H9 (cell line): ENCODE measurements at regions not wholly inside any gene's neighbourhood (a gene's known extent, or its start where the extent isn't known, plus 50 kb on each side); places are given as distances from the start of the nearest gene placed in this dataset.

Experiments
- DNase-seq: peaks from one replicate; pipeline ENCODE4 v3.0.0-alpha.2; 2017
- H2AFZ ChIP-seq: one replicate; pipeline ENCODE4 v1.6.1; 2013; ENCODE audit warnings: mild to moderate bottlenecking, low read length, control low read depth, moderate library complexity
- H2AK5ac ChIP-seq: 2 replicates; pipeline ENCODE4 v1.6.1; 2013; ENCODE audit warnings: low read length, control low read depth, mixed read lengths; ENCODE audit not compliant: insufficient read length
- H2BK120ac ChIP-seq: one replicate; pipeline ENCODE4 v1.6.1; 2013; ENCODE audit warnings: low read depth, mild to moderate bottlenecking, low read length, control low read depth, inconsistent platforms; ENCODE audit not compliant: poor library complexity, severe bottlenecking
- H2BK12ac ChIP-seq: 2 replicates; pipeline ENCODE4 v1.6.1; 2013; ENCODE audit warnings: low read length, control low read depth, mixed read lengths, low read depth; ENCODE audit not compliant: insufficient read length
- H2BK15ac ChIP-seq: 2 replicates; pipeline ENCODE4 v1.6.1; 2013; ENCODE audit warnings: low read depth, low read length, control low read depth
- H2BK20ac ChIP-seq: one replicate; pipeline ENCODE4 v1.6.1; 2013; ENCODE audit warnings: low read depth, mild to moderate bottlenecking, low read length, control low read depth, inconsistent platforms; ENCODE audit not compliant: poor library complexity, severe bottlenecking
- H2BK5ac ChIP-seq: 2 replicates; pipeline ENCODE4 v1.6.1; 2013; ENCODE audit warnings: low read length, control low read depth, mixed read lengths; ENCODE audit not compliant: insufficient read length
- H3K14ac ChIP-seq: 2 replicates; pipeline ENCODE4 v1.6.1; 2013; ENCODE audit warnings: low read length, control low read depth; ENCODE audit not compliant: insufficient read depth
- H3K18ac ChIP-seq: 2 replicates; pipeline ENCODE4 v1.6.1; 2013; ENCODE audit warnings: low read depth, mild to moderate bottlenecking, mixed read lengths, low read length, control low read depth; ENCODE audit not compliant: insufficient read length
- H3K23ac ChIP-seq: 2 replicates; pipeline ENCODE4 v1.6.1; 2013; ENCODE audit warnings: low read length, control low read depth, mixed read lengths, low read depth; ENCODE audit not compliant: insufficient read length
- H3K23me2 ChIP-seq: 2 replicates; pipeline ENCODE4 v1.6.1; 2013; ENCODE audit warnings: low read depth, mild to moderate bottlenecking, mixed read lengths, low read length, control low read depth; ENCODE audit not compliant: insufficient read length, poor library complexity, severe bottlenecking
- H3K27ac ChIP-seq: 2 replicates; pipeline ENCODE4 v1.5.1; 2013; ENCODE audit warnings: low read length, control low read depth, mixed read lengths, low read depth; ENCODE audit not compliant: insufficient read length
- H3K27me3 ChIP-seq: 2 replicates; pipeline ENCODE4 v1.6.1; 2013; ENCODE audit warnings: low read length, control low read depth, inconsistent platforms; ENCODE audit not compliant: insufficient read depth
- H3K4ac ChIP-seq: 2 replicates; pipeline ENCODE4 v1.6.1; 2013; ENCODE audit warnings: low read depth, mild to moderate bottlenecking, control low read depth, inconsistent platforms, low read length, moderate library complexity
- H3K4me1 ChIP-seq: 2 replicates; pipeline ENCODE4 v1.6.1; 2013; ENCODE audit warnings: low read length, control low read depth, inconsistent platforms; ENCODE audit not compliant: insufficient read depth
- H3K4me2 ChIP-seq: 2 replicates; pipeline ENCODE4 v1.6.1; 2013; ENCODE audit warnings: low read length, control low read depth, mixed read lengths; ENCODE audit not compliant: insufficient read length, insufficient read depth
- H3K56ac ChIP-seq: 2 replicates; pipeline ENCODE4 v1.6.1; 2013; ENCODE audit warnings: low read depth, mild to moderate bottlenecking, mixed read lengths, low read length, control low read depth; ENCODE audit not compliant: insufficient read length
- H3K79me1 ChIP-seq: 2 replicates; pipeline ENCODE4 v1.6.1; 2013; ENCODE audit warnings: low read depth, mild to moderate bottlenecking, moderate library complexity, low read length, control low read depth, inconsistent platforms; ENCODE audit not compliant: insufficient read depth, poor library complexity, severe bottlenecking
- H3K79me2 ChIP-seq: 2 replicates; pipeline ENCODE4 v1.6.1; 2013; ENCODE audit warnings: low read length, control low read depth, inconsistent platforms; ENCODE audit not compliant: insufficient read depth
- H3K9ac ChIP-seq: 2 replicates; pipeline ENCODE4 v1.6.1; 2013; ENCODE audit warnings: low read length, control low read depth, mixed read lengths; ENCODE audit not compliant: insufficient read length; ENCODE audit errors: extremely low read depth
- H3K9me3 ChIP-seq: one replicate; pipeline ENCODE4 v1.6.1; 2013; ENCODE audit warnings: low read depth, low read length, inconsistent platforms; ENCODE audit not compliant: control insufficient read depth
- H3T11ph ChIP-seq: one replicate; pipeline ENCODE4 v1.6.1; 2013; ENCODE audit warnings: mild to moderate bottlenecking, low read length, control low read depth, inconsistent platforms
- H4K20me1 ChIP-seq: one replicate; pipeline ENCODE4 v1.6.1; 2013; ENCODE audit not compliant: control insufficient read depth, insufficient read length, insufficient read depth
- H4K5ac ChIP-seq: 2 replicates; pipeline ENCODE4 v1.6.1; 2013; ENCODE audit warnings: low read depth, mild to moderate bottlenecking, mixed read lengths, low read length, control low read depth; ENCODE audit not compliant: insufficient read length
- H4K8ac ChIP-seq: replicated peaks from 2 replicates; pipeline ENCODE4 v1.6.1; 2013; ENCODE audit warnings: low read length, control low read depth, mixed read lengths, low read depth; ENCODE audit not compliant: insufficient read length
- H4K91ac ChIP-seq: 2 replicates; pipeline ENCODE4 v1.6.1; 2013; ENCODE audit warnings: low read depth, mild to moderate bottlenecking, moderate library complexity, mixed read lengths, low read length, control low read depth; ENCODE audit not compliant: insufficient read length
- H3K27ac Mint-ChIP-seq, 3 experiments: 2 replicates in 2 of 3; 3 replicates in 1 of 3; pipeline ENCODE4 v1.8.0; 2020 to 2021; ENCODE audit warnings: mixed read lengths in 3 of 3, mild to moderate bottlenecking in 1 of 3, moderate library complexity in 1 of 3
- H3K27me3 Mint-ChIP-seq: 2 replicates; pipeline ENCODE4 v1.8.0; 2021; ENCODE audit warnings: low read depth, mild to moderate bottlenecking, moderate library complexity, mixed read lengths
- H3K36me3 Mint-ChIP-seq, 3 experiments: 2 replicates in 2 of 3; 3 replicates in 1 of 3; pipeline ENCODE4 v1.8.0; 2020 to 2021; ENCODE audit warnings: low read depth in 3 of 3, mixed read lengths in 3 of 3; ENCODE audit not compliant: insufficient read depth in 1 of 3
- H3K4me1 Mint-ChIP-seq, 2 experiments: 2 replicates each; pipeline ENCODE4 v1.8.0; 2020; ENCODE audit warnings: mixed read lengths in 2 of 2
- H3K4me3 Mint-ChIP-seq, 2 experiments: 2 replicates in 1 of 2; 3 replicates in 1 of 2; pipeline ENCODE4 v1.8.0; 2020 to 2021; ENCODE audit warnings: mild to moderate bottlenecking in 2 of 2, mixed read lengths in 2 of 2, moderate library complexity in 1 of 2
- H3K9me3 Mint-ChIP-seq, 2 experiments: 2 replicates in 1 of 2; 3 replicates in 1 of 2; pipeline ENCODE4 v1.8.0; 2020; ENCODE audit warnings: mild to moderate bottlenecking in 2 of 2, mixed read lengths in 2 of 2, moderate library complexity in 1 of 2
- CTCF ChIP-seq: fragments of 200-600 bp; sonication (generic); conservative IDR thresholded peaks from 3 replicates; pipeline ENCODE4 v1.8.0; 2021; ENCODE audit warnings: antibody characterized with exemption, mild to moderate bottlenecking
- WGBS: extraction: QIAGEN DNeasy Blood & Tissue Kit; methylation state at CpG from one replicate; pipeline ENCODE4 v1.1.7; 2013; ENCODE audit warnings: missing lambda C conversion rate, low lambda C conversion rate, mixed read lengths; ENCODE audit not compliant: insufficient read length; ENCODE audit errors: extremely low coverage; 5-methylcytosine and 5-hydroxymethylcytosine counted together

DNA sequence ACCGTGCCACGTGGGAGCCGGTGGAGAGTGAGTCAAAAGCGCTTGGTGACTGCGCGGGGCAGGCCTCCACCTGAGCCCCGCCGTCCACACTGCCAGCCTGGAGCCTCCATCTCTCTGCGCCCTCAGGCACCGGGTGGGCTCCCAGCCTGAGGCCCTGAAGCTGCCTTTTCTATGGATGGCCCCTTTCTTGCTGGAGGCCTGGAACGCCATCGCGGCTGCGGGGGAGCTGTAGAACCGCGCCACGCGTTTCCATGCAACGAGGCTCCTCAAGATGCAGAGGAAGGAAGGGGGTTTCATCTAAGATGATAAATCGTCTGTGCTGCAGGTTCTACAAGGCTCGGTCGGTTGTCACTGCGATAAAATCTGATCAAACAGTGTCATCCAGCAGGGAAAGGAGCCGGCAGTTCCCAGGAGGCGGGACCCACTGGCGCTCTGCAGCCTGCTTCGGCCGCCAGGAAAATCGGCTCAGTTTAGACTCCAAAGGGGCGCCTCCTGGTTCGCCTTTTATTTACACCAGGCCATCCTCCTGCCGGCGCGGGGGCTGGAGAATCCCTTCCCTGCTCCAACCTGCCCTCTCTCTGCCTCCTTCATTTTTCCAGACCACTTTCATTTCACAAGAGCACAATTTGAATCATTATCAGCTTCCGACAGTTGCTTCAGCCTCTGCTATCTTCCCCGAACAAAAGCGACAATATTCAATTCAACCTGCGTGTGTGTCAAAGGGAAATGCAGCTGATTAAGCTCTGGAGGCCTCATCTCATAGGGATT is 624.4 kb downstream of the BRD1 start:
- no peak overlapping the region for H3T11ph ChIP-seq
- H3K4me3 Mint-ChIP-seq, result no peak overlapping the region
- no peak overlapping the region for H3K23ac ChIP-seq
- H3K56ac ChIP-seq, result no peak overlapping the region
- peaks cover 3% of the 10 kb centered on the region for H4K20me1 ChIP-seq
- H4K5ac ChIP-seq, result no peak overlapping the region
- no peaks in the 10 kb centered on the region for H3K9me3 Mint-ChIP-seq
- H3K36me3 Mint-ChIP-seq, result no peaks in the 10 kb centered on the region
- no peaks in the 10 kb centered on the region for H3K4me1 ChIP-seq
- no CpG with 5 or more reads among the region's 38 CpGs for WGBS
- no peaks in the 10 kb centered on the region for H3K9me3 ChIP-seq
- no peak overlapping the region for H3K27ac Mint-ChIP-seq
- peaks cover 0 to 3% of the 10 kb centered on the region in 2 experiments; a peak in 3 of 4 replicates for H3K4me1 Mint-ChIP-seq
- no peaks in the 10 kb centered on the region for H3K27me3 ChIP-seq
- no peaks in the 10 kb centered on the region for H3K79me1 ChIP-seq
- no peak overlapping the region for H3K18ac ChIP-seq
- H2AK5ac ChIP-seq, result no peak overlapping the region
- peaks cover 22% of the 10 kb centered on the region for H3K27me3 Mint-ChIP-seq
- H2BK5ac ChIP-seq, result no peak overlapping the region
- no peak overlapping the region for H3K9ac ChIP-seq
- no peak overlapping the region for H3K27ac ChIP-seq
- H2BK12ac ChIP-seq, result no peak overlapping the region
- no peak overlapping the region for H2BK15ac ChIP-seq
- H3K4ac ChIP-seq, result no peak overlapping the region
- H3K23me2 ChIP-seq, result no peaks in the 10 kb centered on the region
- H3K14ac ChIP-seq, result no peak overlapping the region
- no peak overlapping the region for H3K4me2 ChIP-seq
- no peaks in the 10 kb centered on the region for H3K79me2 ChIP-seq
- peak; percentile 26 for DNase-seq
- no peak for TF ChIP-seq CTCF
- H4K91ac ChIP-seq, result no peak overlapping the region
- no peak overlapping the region for H4K8ac ChIP-seq
- H2AFZ ChIP-seq, result no peak overlapping the region
- H2BK20ac ChIP-seq, result no peak overlapping the region
- H2BK120ac ChIP-seq, result no peak overlapping the region
